NCI-H146 treated with DMSO at 0.1 percent for 48 hours (cell line): ENCODE measurements at regions not wholly inside any gene's neighbourhood (a gene's known extent, or its start where the extent isn't known, plus 50 kb on each side); places are given as distances from the start of the nearest gene placed in this dataset.

ENCODE experiments used
- DNase-seq: peaks from one replicate; lab custom pipeline; 2025; ENCODE audit not compliant: unreplicated experiment; lab: John Stamatoyannopoulos, UW

DNA sequence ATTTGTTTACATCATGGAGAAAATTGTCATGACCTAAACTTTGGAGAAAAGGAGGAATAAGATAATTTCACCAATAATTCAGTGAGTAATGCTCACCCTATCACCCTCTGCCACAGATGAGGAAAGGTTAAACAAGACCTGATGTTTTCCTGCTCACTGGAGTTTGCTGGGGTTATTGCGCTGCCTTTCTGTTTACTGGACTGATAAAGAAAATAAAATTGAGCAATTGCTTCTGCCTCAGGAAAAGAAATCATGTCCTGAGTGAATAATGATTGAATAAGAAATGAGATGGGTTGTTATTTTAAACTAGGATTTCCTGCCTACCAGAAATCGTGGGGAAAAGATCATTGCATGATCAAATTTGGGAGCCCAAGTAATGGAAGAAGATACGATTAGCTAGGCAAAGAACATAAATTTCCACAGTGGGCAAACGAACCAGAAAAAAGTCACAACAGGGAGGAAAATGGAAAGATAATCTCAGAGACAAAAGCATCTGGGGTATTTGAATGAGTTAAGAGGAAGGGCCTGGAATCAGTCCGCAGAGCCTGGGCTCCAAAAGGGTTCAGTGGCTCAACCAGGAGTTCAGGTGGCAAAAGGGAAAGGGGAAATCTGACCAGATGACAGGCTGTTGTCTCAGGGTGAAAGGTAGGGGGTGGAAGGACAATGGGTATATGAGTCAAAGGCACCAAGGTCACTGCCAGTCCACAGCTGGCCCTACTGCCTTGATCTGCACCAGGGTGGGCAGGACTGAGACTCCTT lies 146.8 kb downstream of the FAM43A start:
- no peak for DNase-seq

DNA sequence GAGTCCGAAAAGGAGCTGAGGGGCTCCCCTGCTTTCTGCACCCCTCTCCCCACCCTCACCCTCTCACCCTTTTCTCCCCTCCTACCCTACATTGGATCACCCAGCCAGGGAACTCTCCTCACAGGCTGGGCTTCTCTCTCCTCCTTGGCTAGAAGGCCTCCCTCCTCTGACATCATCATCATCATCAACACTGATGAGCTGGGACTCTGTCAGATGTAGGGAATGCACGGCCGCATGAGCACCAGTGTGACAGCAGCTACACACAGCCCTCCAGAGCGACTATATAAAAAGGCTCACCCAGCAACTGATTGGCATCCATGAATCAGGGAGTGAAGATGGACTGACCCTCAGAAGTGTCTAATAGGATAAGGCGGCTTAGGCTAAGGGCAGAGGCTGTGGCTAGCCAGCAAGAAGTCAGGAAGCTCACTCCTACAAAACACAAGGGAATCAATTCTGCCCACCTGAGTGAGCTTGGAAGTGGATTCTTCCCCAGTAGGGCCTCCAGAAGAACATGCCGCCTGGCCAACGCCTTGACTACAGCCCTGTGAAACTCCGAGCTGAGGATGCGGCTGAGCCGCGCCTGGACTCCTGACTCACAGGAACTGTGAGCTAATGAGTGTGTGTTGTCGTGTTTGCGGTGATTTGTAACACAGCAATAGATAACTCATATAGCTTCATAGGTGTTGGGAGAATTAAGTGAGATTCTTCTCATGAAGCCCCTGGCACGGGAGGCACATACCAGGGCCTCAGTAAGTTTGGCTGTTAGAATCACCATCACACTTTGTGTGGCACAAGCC lies 147.6 kb downstream of the FAM43A start:
- DNase-seq, result no peak

DNA sequence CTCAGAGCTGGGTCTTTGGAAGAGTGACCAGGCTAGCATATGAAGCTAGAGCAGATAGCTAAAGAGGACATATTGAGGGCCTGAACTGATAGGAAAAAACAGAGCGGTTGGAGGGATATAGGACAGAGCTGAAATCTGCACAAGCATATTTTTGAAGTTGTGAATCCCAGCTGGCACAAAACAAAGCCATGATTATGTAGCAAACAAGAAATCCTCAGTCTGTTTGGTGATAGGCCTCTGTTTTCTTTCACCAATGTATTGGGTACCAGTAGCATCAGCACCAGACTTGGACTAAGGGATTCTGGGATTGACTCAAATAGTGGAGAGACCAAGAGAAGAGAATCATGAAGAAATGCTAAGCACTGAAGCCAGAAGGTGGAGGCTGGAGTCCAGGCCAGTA lies 151.0 kb downstream of the FAM43A start:
- DNase-seq, result no peak

DNA sequence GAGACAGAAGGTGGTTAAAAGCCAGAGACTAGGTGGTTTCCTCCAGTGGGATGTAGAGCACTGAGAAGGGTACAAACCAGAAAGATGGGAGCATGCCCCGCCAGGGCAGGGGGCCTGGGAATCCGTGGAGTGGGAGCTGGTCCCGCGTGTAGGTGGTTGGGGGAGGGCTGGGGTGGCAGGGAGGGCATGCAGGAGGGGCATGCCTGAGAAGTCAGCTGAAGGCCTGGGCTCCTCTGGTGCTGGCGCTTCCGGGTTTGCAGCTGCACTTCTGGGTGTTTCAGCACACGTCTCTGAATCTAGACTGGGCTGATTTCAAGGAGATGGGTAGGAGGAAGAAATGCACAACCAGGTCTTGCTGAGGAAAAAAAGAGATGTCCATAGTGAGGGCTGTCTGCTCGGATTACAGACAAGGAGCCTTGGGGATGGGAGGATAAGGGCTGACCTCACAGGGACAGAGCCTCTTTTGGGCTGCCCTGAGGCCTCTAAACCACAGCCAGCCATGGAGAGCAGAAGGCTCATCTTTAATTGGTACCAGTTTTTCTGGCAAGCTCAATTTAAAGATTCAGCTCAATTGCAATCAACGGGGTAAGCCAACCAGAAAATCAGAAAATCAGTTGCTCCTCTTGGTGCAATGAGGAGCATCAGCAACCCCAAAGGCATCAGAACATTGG lies 151.9 kb downstream of the FAM43A start:
- no peak for DNase-seq

DNA sequence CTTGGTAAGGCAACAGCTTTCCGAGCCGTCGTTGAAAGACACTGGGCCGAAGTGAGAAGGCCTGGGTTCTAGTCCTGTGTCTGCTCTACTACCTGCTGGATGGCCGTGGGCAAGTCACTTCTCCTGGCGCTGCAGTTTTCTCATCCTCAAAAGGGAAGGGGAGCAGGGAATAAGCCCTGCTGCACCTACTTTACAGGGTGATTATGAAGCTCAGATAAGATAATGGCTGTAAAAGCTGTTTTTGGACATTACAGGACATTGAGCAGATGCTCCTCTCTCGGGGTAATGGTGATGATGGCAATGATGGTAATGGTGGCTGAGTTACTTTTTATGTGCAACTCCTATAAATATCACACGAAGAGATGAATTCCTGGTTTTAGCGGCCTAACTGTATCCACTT lies 152.6 kb downstream of the FAM43A start:
- no peak for DNase-seq

DNA sequence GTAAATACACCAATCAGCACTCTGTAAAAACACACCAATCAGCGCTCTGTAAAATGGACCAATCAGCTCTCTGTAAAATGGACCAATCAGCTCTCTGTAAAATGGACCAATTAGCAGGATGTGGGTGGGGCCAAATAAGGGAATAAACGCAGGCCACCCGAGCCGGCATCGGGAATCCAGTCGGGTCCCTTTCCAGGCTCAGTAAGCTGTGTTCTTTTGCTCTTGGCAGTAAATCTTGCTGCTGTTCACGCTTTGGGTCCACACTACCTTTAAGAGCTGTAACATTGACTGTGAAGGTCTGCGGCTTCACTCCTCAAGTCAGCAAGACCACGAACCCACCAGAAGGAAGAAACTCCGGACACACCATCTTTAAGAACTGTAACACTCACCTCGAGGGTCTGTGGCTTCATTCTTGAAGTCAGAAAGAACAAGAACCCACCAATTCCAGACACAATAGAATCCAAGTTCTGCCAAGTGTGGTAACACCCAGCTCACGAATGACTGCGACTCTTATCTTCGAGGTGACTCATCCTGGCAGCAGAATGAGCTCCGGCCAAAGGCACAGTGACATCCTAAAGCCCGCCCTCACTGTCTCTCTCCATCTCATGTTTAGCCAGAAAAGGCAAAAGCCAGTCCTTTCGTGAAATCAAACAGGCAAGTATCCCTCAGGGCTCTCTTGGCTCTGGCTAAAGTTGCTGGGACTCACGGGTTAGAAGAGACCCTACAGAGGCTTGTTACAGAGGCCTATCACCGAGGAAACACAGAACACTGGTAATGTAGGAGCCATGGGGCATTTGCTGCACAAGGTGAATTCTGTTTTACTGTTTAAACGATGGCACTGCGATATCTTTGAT lies 155.2 kb downstream of the FAM43A start:
- no peak for DNase-seq

DNA sequence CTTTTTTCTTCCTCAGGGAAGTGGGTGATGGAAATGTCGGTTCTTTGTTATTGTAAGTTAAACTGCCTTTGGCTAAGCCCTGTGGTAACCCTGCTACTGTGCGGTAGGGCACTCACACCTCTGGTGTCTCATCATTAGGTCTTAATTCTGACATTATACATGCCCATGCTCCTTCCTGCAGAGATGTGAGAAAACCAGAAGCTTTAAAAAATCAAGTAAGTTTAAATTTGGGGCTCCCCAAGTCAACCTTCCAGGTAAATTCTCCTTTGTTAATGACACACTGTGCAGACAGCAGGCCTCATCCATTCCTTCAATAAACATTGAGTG lies 155.8 kb downstream of the FAM43A start:
- DNase-seq, result no peak

DNA sequence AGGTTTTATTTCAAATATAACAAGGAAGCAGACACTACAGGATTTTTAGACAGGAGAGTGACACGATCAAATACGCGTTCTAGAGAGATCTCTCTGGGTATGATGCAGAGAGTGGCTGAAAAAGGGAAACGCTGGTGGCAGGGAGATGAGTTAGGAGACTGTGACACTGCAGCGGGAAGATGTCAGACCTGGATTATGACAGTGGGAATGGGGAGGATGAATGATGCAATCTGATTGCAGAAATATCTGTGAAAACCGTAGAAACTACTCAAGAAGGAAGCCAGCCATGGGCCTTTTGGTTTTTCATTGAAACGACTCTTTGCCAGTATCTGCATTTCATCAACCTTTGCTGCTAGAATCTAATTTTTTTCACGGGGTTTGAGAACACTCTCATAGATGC lies 157.9 kb downstream of the FAM43A start:
- DNase-seq, result no peak

DNA sequence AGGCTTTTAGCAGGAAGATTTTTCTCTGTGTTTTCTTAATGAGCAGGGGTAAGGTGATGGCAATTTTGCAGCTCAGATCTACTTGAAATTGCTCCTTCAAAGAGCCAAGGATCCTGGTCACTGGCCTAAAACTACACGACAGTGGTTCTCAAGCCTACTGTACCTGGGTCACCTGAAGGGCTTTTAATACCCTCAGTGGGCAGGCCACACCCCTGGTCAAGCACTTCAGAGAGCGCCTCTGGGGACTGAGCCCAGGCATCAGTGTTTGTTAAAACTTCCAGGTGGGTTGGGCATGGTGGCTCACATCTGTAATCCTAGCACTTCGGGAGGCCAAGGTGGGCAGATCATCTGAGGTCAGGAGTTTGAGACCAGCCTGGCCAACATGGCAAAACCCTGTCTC lies 158.4 kb downstream of the FAM43A start:
- DNase-seq, result no peak

DNA sequence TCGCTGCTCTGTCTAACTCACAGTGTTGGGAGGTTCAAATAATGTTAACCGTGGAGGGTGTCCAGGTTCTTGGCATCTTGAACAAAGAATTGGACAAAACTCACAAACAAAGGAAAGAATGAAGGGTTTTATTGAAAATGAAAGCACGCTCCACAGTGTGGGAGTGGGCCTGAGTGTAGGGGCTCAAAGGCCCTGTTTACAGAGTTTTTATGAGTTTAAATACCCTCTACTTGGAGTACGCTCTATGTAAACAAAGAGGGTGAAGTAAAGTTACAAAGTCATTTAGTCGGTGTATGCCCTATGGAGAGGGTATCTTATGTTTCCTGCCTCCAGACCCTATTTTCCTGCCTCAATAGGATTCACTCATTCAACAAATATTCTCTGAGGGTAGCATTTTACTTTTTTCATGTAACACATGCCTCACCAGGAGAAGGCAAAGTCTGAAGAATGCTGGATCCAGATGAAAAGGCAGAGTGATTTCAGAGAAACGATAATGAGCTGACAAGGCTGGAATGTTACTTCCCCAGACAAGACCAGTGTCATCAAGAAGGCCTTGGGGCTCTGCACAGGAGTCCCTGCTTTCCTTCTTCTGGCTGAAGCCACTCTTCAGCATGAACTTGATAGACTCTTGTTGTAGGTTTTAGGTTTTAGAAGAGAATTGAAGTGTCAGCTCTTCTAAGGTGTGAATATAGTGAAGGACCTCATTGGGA lies 163.6 kb downstream of the FAM43A start:
- no peak for DNase-seq

DNA sequence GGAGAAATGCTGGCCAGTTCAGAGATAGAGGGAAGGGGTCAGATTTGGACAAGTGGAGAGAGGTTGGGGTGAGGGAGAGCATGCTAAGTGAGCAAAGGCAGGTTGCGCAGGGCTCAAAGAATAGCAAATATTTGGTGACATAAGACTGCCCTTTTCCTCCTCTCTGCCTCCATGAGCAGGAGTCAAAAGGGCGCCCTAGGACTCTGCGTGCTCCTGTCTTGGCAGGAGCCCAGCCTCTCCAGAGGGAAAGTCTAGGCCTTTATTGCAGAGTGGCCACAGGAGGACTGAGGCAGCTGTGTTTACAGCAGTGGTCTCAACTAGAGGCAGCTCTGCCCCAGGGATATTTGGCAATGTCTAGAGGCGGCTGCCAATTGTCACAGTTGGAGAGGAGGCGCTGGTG lies 165.6 kb downstream of the FAM43A start:
- no peak for DNase-seq

DNA sequence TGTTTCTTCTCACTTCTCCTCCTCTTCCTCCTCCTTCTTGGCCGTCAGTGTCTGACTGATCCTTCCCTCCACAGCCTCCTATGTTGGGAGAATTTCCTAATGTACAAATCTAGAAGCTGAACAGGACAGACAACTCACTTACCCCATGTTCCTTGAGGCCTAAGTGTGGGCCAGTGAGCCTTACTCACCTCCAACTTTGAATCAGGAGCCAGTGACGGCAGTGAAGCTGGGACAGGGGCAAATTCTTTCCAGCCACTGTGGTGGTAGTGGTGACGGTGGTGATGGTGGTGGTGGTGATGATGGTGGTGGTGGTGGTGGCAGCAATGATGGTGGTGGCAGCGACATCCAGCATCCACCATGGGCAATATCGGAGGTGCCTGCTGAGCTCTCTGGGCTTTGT lies 166.3 kb downstream of the FAM43A start:
- no peak for DNase-seq

DNA sequence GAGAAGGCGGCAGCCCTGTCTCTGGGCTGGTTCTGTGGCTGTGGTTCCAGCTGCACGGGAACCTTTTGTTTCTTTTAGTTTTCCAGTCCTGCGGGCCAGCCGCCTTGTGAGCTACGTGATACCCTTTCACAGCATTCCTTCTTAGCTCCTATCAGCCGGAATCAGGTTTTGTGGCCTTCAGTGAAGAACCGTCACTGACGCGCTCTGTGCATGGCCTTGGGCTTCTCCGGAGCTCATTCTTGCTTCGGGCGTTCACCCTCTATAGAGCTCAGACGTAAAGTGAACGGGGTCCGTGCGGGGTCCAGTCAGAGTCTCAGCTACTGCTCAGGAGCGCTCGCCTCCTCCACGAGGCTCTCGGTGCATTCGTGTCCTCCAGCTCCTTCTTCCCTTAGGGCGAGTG lies 166.7 kb downstream of the FAM43A start:
- DNase-seq, result no peak

DNA sequence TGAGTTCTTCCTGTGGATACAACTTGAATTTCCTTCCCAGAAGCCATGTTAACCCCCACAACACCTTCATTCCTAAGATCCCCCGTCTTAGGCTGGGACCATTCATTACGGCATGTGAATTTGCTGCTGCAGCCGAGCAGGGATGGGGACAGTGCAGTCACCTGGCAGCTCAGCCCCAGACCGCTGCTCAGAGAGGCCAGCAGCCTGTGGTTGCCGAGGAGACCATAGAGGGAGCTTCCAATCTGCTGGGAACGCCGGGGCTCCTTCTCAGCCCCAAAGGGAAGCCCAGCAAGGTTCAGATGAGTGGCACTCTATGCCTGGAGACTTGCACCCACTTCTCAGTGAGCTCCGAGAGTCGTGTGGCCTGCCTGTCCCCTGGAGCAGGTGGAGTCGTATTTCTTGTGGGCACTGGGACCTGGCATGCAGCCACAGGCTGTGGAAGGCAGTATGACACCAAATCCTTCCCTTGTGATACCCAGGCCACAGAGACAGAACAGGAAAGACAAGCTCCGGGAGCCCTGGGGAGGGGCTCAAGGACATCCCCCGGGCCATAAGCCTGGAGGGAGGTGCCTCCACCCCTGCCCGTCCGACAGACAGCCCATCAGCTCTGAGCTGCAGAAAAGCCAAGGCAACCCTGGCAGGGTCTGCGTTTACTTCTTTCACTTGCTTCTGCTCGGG lies 167.3 kb downstream of the FAM43A start:
- DNase-seq, result no peak

DNA sequence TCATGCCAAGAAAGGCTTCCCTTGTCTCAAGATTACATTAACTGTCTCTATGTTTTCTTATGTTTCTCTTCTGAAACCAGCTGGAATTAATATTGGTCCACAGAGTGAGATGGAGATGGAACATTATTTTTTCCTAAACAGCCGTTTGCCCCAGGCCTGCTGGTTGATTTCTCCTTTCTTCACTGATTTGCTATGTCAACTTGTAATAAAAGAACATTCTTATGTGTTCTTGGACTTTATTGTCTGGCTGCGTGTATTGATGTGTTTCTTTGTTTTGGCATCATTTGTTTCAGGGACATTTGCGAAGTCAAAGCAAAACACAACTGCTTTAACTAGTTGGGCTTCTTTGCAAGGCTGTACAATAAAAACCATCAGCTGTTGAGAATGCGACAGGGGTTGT lies 168.5 kb downstream of the FAM43A start:
- DNase-seq, result no peak

DNA sequence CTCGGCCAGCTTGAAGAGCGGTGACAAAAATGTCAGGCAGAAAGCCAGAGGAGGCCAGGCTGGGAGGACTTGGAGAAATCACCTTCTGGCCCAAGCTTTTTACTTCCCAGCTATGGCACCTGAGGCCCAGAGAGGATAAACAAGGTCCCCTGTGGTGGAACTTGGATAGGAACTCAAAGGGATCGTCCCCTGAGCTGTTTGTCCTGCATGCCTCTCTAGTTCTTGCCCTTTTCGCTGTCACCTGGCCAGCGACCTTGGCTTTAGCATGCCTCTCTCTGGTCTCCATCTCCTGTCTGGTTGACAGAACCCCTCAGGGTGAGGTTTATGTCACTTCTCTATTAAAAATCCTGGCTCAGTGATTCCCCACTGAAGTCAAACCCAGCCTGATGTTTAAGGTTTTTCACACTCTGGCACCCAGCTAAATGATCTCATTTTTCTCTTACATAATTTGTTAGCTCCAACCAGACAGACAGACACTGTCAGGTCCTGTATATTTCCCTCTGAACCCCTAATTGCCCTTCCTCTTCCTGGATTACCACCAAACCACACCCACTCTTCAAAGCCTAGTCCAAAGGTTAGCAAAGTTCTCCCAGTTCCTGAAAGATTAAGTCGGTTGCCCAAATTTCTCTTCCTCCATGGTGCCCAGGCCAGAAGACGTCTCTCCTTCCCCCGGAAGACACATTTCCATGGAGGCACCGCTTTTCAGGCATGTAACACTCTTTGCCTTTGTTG lies 169.1 kb downstream of the FAM43A start:
- DNase-seq, result no peak

DNA sequence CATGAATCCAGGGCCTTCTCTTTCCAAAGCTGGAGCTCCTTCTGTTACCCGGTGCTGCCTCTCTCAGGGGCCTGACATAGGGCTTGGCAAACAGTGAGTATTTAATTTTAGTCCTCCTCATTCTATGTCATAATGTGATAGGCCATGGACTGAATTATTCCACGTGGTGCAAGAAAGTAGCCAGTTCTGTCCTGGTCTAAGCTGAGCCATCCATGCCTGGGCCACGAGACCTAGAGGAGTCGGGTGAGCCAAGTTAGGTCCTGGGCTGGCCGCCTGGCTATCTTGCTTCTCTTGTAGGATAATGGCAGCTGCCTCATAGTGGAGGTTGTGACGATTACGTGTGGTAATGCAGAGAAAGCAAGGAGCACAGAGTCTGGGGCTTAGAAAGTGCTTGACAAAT lies 170.6 kb downstream of the FAM43A start:
- no peak for DNase-seq

DNA sequence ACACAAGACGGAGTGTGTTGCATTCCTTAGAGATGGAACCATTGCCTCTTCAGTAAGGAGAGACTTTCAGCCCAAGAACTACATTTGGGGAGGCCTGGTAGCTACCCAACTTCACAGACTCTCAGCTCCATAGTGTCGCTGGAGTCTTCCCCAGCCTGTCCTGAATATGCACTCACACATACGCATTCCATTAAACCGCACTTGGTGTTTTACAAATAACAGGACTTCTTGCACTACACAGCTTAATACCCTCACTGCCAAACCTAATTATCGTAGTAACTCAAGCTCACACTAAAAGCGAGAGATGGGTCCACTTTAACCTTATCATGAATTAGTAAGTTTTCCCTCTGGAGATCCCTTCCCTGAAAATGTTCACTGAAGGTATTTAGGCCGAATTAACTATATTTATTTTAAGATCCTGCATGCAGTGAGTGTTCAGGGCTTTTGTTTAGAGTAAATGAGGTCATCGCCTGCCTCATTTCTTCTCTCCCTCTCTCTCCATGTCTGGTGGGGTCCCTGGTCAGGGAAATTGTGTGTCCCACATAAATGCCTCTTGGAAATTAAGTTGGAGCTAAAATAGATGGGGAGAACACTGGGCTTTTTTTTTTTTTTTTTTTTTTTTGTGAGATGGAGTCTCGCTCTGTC lies 171.9 kb downstream of the FAM43A start:
- DNase-seq, result no peak

DNA sequence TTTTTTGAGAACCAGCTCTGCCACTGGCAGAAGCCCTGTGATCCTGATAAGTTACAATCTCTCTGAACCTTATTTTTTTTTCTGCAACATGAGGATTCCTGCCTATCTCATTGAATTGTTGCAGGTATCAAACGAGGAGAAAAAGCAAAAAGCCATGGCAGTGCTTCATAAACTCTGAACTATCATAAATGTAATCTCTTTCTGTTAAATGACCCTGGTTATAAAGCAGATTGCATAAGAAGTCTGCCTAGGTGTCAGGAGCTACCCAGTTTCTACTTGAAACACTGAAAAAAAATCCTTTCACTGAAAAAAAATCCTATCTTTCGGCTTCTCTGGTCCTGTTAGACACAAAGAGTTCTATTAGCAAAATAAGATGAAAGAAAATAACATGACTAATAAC lies 172.7 kb downstream of the FAM43A start:
- no peak for DNase-seq
